ENCODE measurements at regions not wholly inside any gene's neighbourhood (a gene's known extent, or its start where the extent isn't known, plus 50 kb on each side); places are given as distances from the start of the nearest gene placed in this dataset.

DNA sequence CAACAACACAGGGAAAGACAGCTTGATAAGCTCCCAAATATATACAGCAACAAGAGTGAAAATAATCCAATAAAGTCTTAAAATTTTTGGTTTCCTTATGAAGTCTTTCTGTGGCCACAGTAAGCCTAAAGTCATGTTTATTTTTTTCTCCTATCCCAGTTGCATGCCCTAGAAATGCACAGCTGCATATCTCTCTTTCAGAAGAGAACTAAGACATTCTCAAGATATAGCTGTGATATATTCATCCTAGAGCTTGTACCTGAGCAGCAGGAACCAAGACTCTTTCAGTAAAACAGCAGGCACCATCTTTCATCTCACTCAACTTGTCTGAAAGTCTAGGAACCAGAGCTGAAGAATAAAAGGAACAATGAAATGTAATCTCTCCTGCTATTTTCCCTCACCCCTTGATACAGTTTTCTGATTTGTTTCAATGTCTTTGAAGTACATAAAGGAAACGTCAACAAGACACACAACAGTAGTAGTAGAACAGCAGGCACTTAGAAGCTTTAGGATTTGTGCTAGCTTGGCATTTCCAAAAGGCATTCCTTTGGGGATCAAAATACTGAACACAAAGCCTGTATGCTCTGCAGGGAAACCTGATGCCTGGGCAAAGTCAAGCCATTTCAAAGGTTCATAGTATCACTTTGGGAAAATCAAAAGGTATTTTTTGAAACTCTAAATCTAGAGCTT lies 536.8 kb downstream of the PYDC2 start:
- Mint-ChIP-seq H3K4me1 (no peaks in the 10 kb centered on the region), H3K36me3 (peaks cover 0 to 11% (median 0%) of the 10 kb centered on the region in 5 donors), H3K9me3 (peaks cover under 1 to 43% (median 13%) of the 10 kb centered on the region in 11 donors), H3K4me3 (no peak overlapping the region), H3K27me3 (no peaks in the 10 kb centered on the region), H3K27ac (no peak overlapping the region)
- intact Hi-C loops (cut with micrococcal nuclease): no loop called here
- Histone ChIP-seq H3K36me3 (ENCODE audit: control insufficient read depth in 2 of 3, insufficient read depth in 3 of 3, low read length in 3 of 3) (no peaks in the 10 kb centered on the region), H3K4me3 (ENCODE audit: low read length) (no peak overlapping the region), H3K9me3 (ENCODE audit: control insufficient read depth in 2 of 3, low read length in 3 of 3) (peaks cover 0 to 3% (median 0%) of the 10 kb centered on the region in 3 experiments), H3K27me3 (ENCODE audit: control insufficient read depth in 2 of 2, insufficient read depth in 2 of 2, low read length in 2 of 2) (no peaks in the 10 kb centered on the region), H3K4me1 (ENCODE audit: control insufficient read depth in 2 of 2, insufficient read depth in 2 of 2, low read length in 2 of 2) (no peaks in the 10 kb centered on the region), H3K27ac (ENCODE audit: low read depth, low read length) (no peak overlapping the region)
- DNase-seq (no peak), ATAC-seq (no peak)
- POLR2A ChIA-PET: no interaction called here
- CTCF ChIA-PET: interaction anchor here (0.6 kb wide), 1 partner anchor 443 kb away, joined by 3 read pairs; no protein-coding TSS in a partner anchor

DNA sequence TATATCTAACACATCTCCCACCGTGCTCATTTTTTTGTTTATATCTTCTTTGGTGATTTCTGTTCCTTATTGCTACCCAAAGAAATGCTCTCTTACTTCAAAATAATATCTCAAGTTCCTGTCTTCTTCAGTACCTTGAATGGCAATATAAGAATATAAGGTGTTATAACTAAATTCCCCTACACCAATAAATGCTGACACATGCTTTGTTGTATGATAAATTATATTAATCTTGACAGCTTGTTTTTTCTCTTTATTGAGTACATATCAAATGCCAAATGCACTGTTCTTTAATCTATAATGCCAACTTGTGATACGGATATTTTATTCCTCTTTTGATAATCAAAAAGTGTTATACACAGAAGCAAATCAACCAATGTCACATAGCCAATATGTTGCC lies 540.3 kb downstream of the PYDC2 start:
- POLR2A ChIA-PET: no interaction called here
- DNase-seq: no peak
- Mint-ChIP-seq H3K4me1 (no peaks in the 10 kb centered on the region), H3K27ac (no peak overlapping the region), H3K9me3 (peaks cover 0 to 19% (median 3%) of the 10 kb centered on the region in 11 donors), H3K27me3 (no peaks in the 10 kb centered on the region), H3K4me3 (no peak overlapping the region), H3K36me3 (no peaks in the 10 kb centered on the region)
- no peak overlapping the region for H3K4me3 ChIP-seq (ENCODE audit: low read length)
- no peaks in the 10 kb centered on the region for H3K27me3 ChIP-seq (ENCODE audit: control insufficient read depth in 2 of 2, insufficient read depth in 2 of 2, low read length in 2 of 2)
- no peak for ATAC-seq
- H3K27ac ChIP-seq (ENCODE audit: low read depth, low read length): no peak overlapping the region
- CTCF ChIA-PET: no interaction called here
- no peaks in the 10 kb centered on the region for H3K4me1 ChIP-seq (ENCODE audit: control insufficient read depth in 2 of 2, insufficient read depth in 2 of 2, low read length in 2 of 2)
- intact Hi-C loops (cut with micrococcal nuclease): no loop called here
- no peaks in the 10 kb centered on the region for H3K36me3 ChIP-seq (ENCODE audit: control insufficient read depth in 2 of 3, insufficient read depth in 3 of 3, low read length in 3 of 3)
- peaks cover 0 to 2% (median 0%) of the 10 kb centered on the region in 3 experiments for H3K9me3 ChIP-seq (ENCODE audit: control insufficient read depth in 2 of 3, low read length in 3 of 3)

DNA sequence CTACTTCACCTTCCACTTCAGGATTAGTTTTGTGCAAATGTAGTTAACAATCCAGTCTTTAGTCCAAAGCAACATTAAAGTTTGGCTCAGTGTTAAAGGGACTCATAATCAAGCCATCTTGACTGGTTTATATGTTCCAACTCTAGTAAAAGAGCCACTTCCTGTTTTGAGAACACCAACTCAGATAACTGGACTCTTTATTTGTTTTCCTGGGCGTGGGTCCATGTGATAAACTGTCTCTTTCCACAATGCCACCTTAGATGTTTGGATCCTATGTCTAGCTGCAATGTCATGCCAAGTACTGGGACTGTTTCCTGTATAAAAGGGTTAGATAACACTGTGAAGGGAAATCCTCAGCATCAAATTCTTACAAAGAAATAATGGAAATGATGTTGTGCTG lies 545.0 kb downstream of the PYDC2 start:
- no peaks in the 10 kb centered on the region for H3K4me1 ChIP-seq (ENCODE audit: control insufficient read depth in 2 of 2, insufficient read depth in 2 of 2, low read length in 2 of 2)
- DNase-seq (no peak), ATAC-seq (no peak)
- no peaks in the 10 kb centered on the region for H3K27me3 Mint-ChIP-seq
- no peaks in the 10 kb centered on the region for H3K36me3 Mint-ChIP-seq
- no peaks in the 10 kb centered on the region for H3K9me3 ChIP-seq (ENCODE audit: control insufficient read depth in 2 of 3, low read length in 3 of 3)
- intact Hi-C loops (cut with micrococcal nuclease): no loop called here
- H3K36me3 ChIP-seq (ENCODE audit: control insufficient read depth in 2 of 3, insufficient read depth in 3 of 3, low read length in 3 of 3): no peaks in the 10 kb centered on the region
- H3K27ac ChIP-seq (ENCODE audit: low read depth, low read length): no peak overlapping the region
- CTCF ChIA-PET: no interaction called here
- no peaks in the 10 kb centered on the region for H3K4me1 Mint-ChIP-seq
- no peak overlapping the region for H3K4me3 Mint-ChIP-seq
- H3K9me3 Mint-ChIP-seq: peaks cover 0 to 5% (median 4%) of the 10 kb centered on the region in 11 donors
- no peak overlapping the region for H3K4me3 ChIP-seq (ENCODE audit: low read length)
- no peaks in the 10 kb centered on the region for H3K27me3 ChIP-seq (ENCODE audit: control insufficient read depth in 2 of 2, insufficient read depth in 2 of 2, low read length in 2 of 2)
- POLR2A ChIA-PET: no interaction called here
- H3K27ac Mint-ChIP-seq: no peak overlapping the region

DNA sequence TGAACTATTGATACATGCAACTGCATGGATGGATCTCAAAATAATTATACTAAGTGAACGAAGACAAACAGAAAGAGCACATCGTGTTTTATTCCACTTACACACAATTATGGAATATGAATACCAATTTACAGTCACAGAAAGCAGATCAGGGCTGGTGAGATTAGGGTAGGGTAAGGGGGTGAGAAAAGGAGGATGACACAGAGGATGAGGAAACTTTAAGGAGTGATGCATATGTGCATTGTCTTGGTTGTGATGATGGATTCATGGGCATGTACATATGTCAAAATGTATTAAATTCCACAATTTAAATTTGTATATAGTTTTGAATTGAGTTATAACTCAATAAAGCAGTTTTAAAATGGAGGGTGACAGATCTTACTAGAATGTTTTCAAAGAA lies 548.9 kb downstream of the PYDC2 start:
- Mint-ChIP-seq H3K27me3 (no peaks in the 10 kb centered on the region), H3K4me3 (no peak overlapping the region), H3K36me3 (no peaks in the 10 kb centered on the region), H3K27ac (no peak overlapping the region), H3K9me3 (peaks cover 0 to 14% (median 5%) of the 10 kb centered on the region in 11 donors), H3K4me1 (no peaks in the 10 kb centered on the region)
- ATAC-seq: no peak
- Histone ChIP-seq H3K36me3 (ENCODE audit: control insufficient read depth in 2 of 3, insufficient read depth in 3 of 3, low read length in 3 of 3) (no peaks in the 10 kb centered on the region), H3K27ac (ENCODE audit: low read depth, low read length) (no peak overlapping the region), H3K9me3 (ENCODE audit: control insufficient read depth in 2 of 3, low read length in 3 of 3) (no peaks in the 10 kb centered on the region), H3K27me3 (ENCODE audit: control insufficient read depth in 2 of 2, insufficient read depth in 2 of 2, low read length in 2 of 2) (no peaks in the 10 kb centered on the region), H3K4me3 (ENCODE audit: low read length) (no peak overlapping the region), H3K4me1 (ENCODE audit: control insufficient read depth in 2 of 2, insufficient read depth in 2 of 2, low read length in 2 of 2) (no peaks in the 10 kb centered on the region)
- POLR2A ChIA-PET: no interaction called here
- CTCF ChIA-PET: no interaction called here
- intact Hi-C loops (cut with micrococcal nuclease): no loop called here
- no peak for DNase-seq

DNA sequence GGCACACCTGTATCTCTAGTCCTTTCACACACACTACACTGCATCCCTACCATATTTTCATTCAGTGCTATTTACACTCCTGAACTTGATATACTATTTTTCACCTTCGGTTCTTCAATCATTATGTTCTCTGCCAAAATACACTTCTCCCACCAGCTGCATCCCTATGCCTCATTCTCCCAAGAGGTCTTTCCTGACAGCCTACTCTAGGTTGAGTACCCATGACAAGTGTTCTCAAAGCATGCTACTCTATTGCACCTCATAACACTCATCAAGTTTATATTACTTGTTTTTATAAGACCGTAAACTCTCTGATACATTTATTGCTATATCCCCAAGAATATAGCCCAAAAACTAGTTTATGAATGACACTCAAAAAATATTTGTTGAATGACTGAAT lies 549.5 kb downstream of the PYDC2 start:
- H3K27me3 Mint-ChIP-seq: no peaks in the 10 kb centered on the region
- intact Hi-C loops (cut with micrococcal nuclease): no loop called here
- H3K27me3 ChIP-seq (ENCODE audit: control insufficient read depth in 2 of 2, insufficient read depth in 2 of 2, low read length in 2 of 2): no peaks in the 10 kb centered on the region
- H3K4me3 ChIP-seq (ENCODE audit: low read length): no peak overlapping the region
- ChIA-PET CTCF (no interaction called here), POLR2A (no interaction called here)
- no peaks in the 10 kb centered on the region for H3K36me3 Mint-ChIP-seq
- H3K9me3 ChIP-seq (ENCODE audit: control insufficient read depth in 2 of 3, low read length in 3 of 3): no peaks in the 10 kb centered on the region
- DNase-seq (no peak), ATAC-seq (no peak)
- no peaks in the 10 kb centered on the region for H3K4me1 Mint-ChIP-seq
- peaks cover 0 to 14% (median 5%) of the 10 kb centered on the region in 11 donors for H3K9me3 Mint-ChIP-seq
- H3K4me1 ChIP-seq (ENCODE audit: control insufficient read depth in 2 of 2, insufficient read depth in 2 of 2, low read length in 2 of 2): no peaks in the 10 kb centered on the region
- H3K27ac ChIP-seq (ENCODE audit: low read depth, low read length): no peak overlapping the region
- no peak overlapping the region for H3K27ac Mint-ChIP-seq
- no peak overlapping the region for H3K4me3 Mint-ChIP-seq
- H3K36me3 ChIP-seq (ENCODE audit: control insufficient read depth in 2 of 3, insufficient read depth in 3 of 3, low read length in 3 of 3): no peaks in the 10 kb centered on the region

DNA sequence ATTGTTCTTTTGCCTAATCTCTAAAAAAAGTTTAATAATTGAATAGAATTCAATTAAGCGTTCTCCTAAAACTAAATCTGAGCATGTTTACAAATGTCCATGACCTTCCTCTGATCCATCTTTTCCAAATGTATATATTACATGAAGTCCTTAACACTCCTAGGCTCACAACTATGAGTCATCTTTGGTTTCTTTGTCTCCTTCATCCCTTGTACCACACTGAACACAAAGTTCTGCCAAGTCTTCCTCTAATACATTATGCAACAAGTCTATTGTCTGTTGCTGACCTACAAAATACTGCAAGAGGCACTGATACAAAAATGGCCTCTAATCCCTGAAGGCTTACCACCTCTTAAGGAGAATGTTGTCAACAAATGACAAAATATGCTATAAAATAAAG lies 550.2 kb downstream of the PYDC2 start:
- Histone ChIP-seq H3K27me3 (ENCODE audit: control insufficient read depth in 2 of 2, insufficient read depth in 2 of 2, low read length in 2 of 2) (no peaks in the 10 kb centered on the region), H3K9me3 (ENCODE audit: control insufficient read depth in 2 of 3, low read length in 3 of 3) (no peaks in the 10 kb centered on the region), H3K36me3 (ENCODE audit: control insufficient read depth in 2 of 3, insufficient read depth in 3 of 3, low read length in 3 of 3) (no peaks in the 10 kb centered on the region), H3K4me3 (ENCODE audit: low read length) (no peak overlapping the region), H3K4me1 (ENCODE audit: control insufficient read depth in 2 of 2, insufficient read depth in 2 of 2, low read length in 2 of 2) (no peaks in the 10 kb centered on the region), H3K27ac (ENCODE audit: low read depth, low read length) (no peak overlapping the region)
- H3K9me3 Mint-ChIP-seq: peaks cover 0 to 14% (median 5%) of the 10 kb centered on the region in 11 donors
- H3K36me3 Mint-ChIP-seq: no peaks in the 10 kb centered on the region
- H3K4me3 Mint-ChIP-seq: no peak overlapping the region
- ATAC-seq (no peak), DNase-seq (no peak)
- intact Hi-C loops (cut with micrococcal nuclease): no loop called here
- H3K27ac Mint-ChIP-seq: no peak overlapping the region
- H3K27me3 Mint-ChIP-seq: no peaks in the 10 kb centered on the region
- no peaks in the 10 kb centered on the region for H3K4me1 Mint-ChIP-seq
- CTCF ChIA-PET: no interaction called here
- POLR2A ChIA-PET: no interaction called here

DNA sequence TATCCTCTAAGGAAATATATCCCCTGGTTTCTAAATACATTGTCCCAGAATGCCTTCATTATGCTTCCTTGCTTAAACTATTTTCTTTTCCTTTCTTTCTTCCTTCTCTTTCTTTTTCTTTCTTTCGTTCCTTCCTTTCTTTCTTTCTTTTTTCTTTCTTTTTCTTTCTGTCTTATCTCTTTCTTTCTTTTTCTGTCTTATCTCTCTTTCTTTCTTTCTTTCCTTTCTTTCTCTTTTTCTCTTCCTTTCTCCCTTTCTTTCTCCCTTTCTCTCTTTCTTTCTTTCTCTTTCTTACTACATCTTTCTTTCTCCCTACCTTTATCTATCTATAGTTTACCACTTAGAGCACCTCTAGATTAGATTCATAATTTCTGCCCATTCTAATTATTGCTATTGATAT lies 552.1 kb downstream of the PYDC2 start:
- DNase-seq (no peak), ATAC-seq (no peak)
- no peak overlapping the region for H3K27ac ChIP-seq (ENCODE audit: low read depth, low read length)
- H3K27me3 Mint-ChIP-seq: no peaks in the 10 kb centered on the region
- H3K9me3 Mint-ChIP-seq: peaks cover 0 to 19% (median 5%) of the 10 kb centered on the region in 11 donors
- intact Hi-C loops (cut with micrococcal nuclease): no loop called here
- no peaks in the 10 kb centered on the region for H3K9me3 ChIP-seq (ENCODE audit: control insufficient read depth in 2 of 3, low read length in 3 of 3)
- no peaks in the 10 kb centered on the region for H3K36me3 ChIP-seq (ENCODE audit: control insufficient read depth in 2 of 3, insufficient read depth in 3 of 3, low read length in 3 of 3)
- H3K4me1 Mint-ChIP-seq: no peaks in the 10 kb centered on the region
- no peaks in the 10 kb centered on the region for H3K27me3 ChIP-seq (ENCODE audit: control insufficient read depth in 2 of 2, insufficient read depth in 2 of 2, low read length in 2 of 2)
- H3K27ac Mint-ChIP-seq: no peak overlapping the region
- H3K36me3 Mint-ChIP-seq: no peaks in the 10 kb centered on the region
- CTCF ChIA-PET: no interaction called here
- no peaks in the 10 kb centered on the region for H3K4me1 ChIP-seq (ENCODE audit: control insufficient read depth in 2 of 2, insufficient read depth in 2 of 2, low read length in 2 of 2)
- POLR2A ChIA-PET: no interaction called here
- H3K4me3 ChIP-seq (ENCODE audit: low read length): no peak overlapping the region
- no peak overlapping the region for H3K4me3 Mint-ChIP-seq

Data from naive thymus-derived CD4-positive, alpha-beta T cell (primary cell).